ENCODE measurements at regions not wholly inside any gene's neighbourhood (a gene's known extent, or its start where the extent isn't known, plus 50 kb on each side); places are given as distances from the start of the nearest gene placed in this dataset.
"Not testable (repeated sequence)": the region's sequence is repeated elsewhere in the genome, so short reads cannot be mapped to it uniquely, and the experiment has no call there.

GRCh38 chr10:120217736-120218135 is 239.3 kb upstream of the PLPP4 start:
- H3K9ac ChIP-seq (ENCODE audit: insufficient read length, low read depth), result no peak overlapping the region
- no peak overlapping the region for H3K4me3 ChIP-seq (ENCODE audit: insufficient read length, low read depth)

GRCh38 chr10:120221873-120222485 is 235.0 kb upstream of the PLPP4 start:
- Histone ChIP-seq H3K9me3 (ENCODE audit: insufficient read depth, low read length) (no peaks in the 10 kb centered on the region), H3K9ac (ENCODE audit: insufficient read length, low read depth) (no peak overlapping the region), H3K4me3 (ENCODE audit: insufficient read length, low read depth) (no peak overlapping the region), H3K36me3 (ENCODE audit: insufficient read depth, insufficient read length, low read length) (no peaks in the 10 kb centered on the region), H3K4me1 (ENCODE audit: insufficient read depth, insufficient read length) (no peaks in the 10 kb centered on the region), H3K27me3 (ENCODE audit: insufficient read depth, insufficient read length) (no peaks in the 10 kb centered on the region)
- TF ChIP-seq YY1 (IDR thresholded peaks at IDR 0.05; ENCODE audit: insufficient read depth, insufficient read length), result no peak
- no peak for TF ChIP-seq SUZ12 (IDR thresholded peaks at IDR 0.05; ENCODE audit: extremely low read depth, insufficient read depth, insufficient read length)
- no peak for TF ChIP-seq ZNF274 (IDR thresholded peaks at IDR 0.05; ENCODE audit: low read depth, low read length)
- DNase-seq (ENCODE audit: low read depth, low spot score), result peak; percentile 57

More at GRCh38 chr10:120217736-120218135, 239.3 kb upstream of the PLPP4 start:
- H3K27me3 ChIP-seq (ENCODE audit: insufficient read depth, insufficient read length), result no peaks in the 10 kb centered on the region
- H3K36me3 ChIP-seq (ENCODE audit: insufficient read depth, insufficient read length, low read length), result no peaks in the 10 kb centered on the region
- H3K9me3 ChIP-seq (ENCODE audit: insufficient read depth, low read length), result no peaks in the 10 kb centered on the region
- no peak for TF ChIP-seq YY1 (IDR thresholded peaks at IDR 0.05; ENCODE audit: insufficient read depth, insufficient read length)
- no peak for TF ChIP-seq SUZ12 (IDR thresholded peaks at IDR 0.05; ENCODE audit: extremely low read depth, insufficient read depth, insufficient read length)
- TF ChIP-seq ZNF274 (IDR thresholded peaks at IDR 0.05; ENCODE audit: low read depth, low read length), result no peak
- H3K4me1 ChIP-seq (ENCODE audit: insufficient read depth, insufficient read length), result no peaks in the 10 kb centered on the region
- DNase-seq (ENCODE audit: low read depth, low spot score), result no peak

- no peak overlapping the region for H3K4me3 ChIP-seq (ENCODE audit: insufficient read length, low read depth)
- H3K4me1 ChIP-seq (ENCODE audit: insufficient read depth, insufficient read length), result no peaks in the 10 kb centered on the region
- H3K9me3 ChIP-seq (ENCODE audit: insufficient read depth, low read length), result no peaks in the 10 kb centered on the region
- H3K36me3 ChIP-seq (ENCODE audit: insufficient read depth, insufficient read length, low read length), result no peaks in the 10 kb centered on the region
- H3K9ac ChIP-seq (ENCODE audit: insufficient read length, low read depth), result no peak overlapping the region
- no peaks in the 10 kb centered on the region for H3K27me3 ChIP-seq (ENCODE audit: insufficient read depth, insufficient read length)
- no peak for TF ChIP-seq YY1 (IDR thresholded peaks at IDR 0.05; ENCODE audit: insufficient read depth, insufficient read length)
- TF ChIP-seq ZNF274 (IDR thresholded peaks at IDR 0.05; ENCODE audit: low read depth, low read length), result no peak
- no peak for TF ChIP-seq SUZ12 (IDR thresholded peaks at IDR 0.05; ENCODE audit: extremely low read depth, insufficient read depth, insufficient read length)
- DNase-seq (ENCODE audit: low read depth, low spot score), result no peak
These were observed 227.4 kb upstream of the PLPP4 start for GRCh38 chr10:120229641-120230040.

GRCh38 chr10:120239695-120240094 is 217.3 kb upstream of the PLPP4 start:
- not testable (repeated sequence) for H3K27me3 ChIP-seq (ENCODE audit: insufficient read depth, insufficient read length); H3K4me3 ChIP-seq (ENCODE audit: insufficient read length, low read depth); H3K9ac ChIP-seq (ENCODE audit: insufficient read length, low read depth); H3K4me1 ChIP-seq (ENCODE audit: insufficient read depth, insufficient read length); H3K9me3 ChIP-seq (ENCODE audit: insufficient read depth, low read length); H3K36me3 ChIP-seq (ENCODE audit: insufficient read depth, insufficient read length, low read length)
- DNase-seq (ENCODE audit: low read depth, low spot score), result peak; percentile 23

DNA sequence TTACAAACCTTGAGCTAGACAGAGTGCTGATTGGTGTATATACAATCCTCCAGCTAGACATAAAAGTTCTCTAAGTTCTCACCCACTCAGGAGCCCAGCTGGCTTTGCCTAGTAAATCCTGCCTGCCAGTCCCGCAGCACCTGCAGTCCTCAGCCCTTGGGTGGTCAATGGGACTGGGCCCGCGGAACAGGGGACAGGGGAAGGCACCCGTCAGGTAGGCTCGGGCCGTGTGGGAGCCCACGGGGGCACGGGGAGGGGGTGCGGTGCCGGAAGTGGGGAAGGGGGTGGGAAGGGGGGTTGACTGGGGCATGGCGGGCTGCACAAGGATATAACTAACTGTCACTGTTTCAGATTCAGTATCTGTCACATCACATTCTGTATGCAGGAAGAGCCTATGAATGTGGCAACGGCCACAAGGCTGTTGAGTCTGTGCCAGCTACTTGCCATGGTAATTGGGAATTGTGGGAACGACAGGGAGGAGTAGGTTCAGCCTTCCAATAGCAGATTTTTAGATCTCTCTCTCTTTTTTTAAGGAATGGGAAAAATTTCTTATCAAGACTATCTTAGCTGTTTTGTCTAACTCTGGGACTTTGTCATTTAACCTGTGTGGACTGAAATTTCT is 205.1 kb upstream of the PLPP4 start:
- H3K27me3 ChIP-seq (ENCODE audit: insufficient read depth, insufficient read length), result no peaks in the 10 kb centered on the region
- TF ChIP-seq ZNF274 (IDR thresholded peaks at IDR 0.05; ENCODE audit: low read depth, low read length), result no peak
- no peak for TF ChIP-seq YY1 (IDR thresholded peaks at IDR 0.05; ENCODE audit: insufficient read depth, insufficient read length)
- no peak for TF ChIP-seq SUZ12 (IDR thresholded peaks at IDR 0.05; ENCODE audit: extremely low read depth, insufficient read depth, insufficient read length)
- DNase-seq (ENCODE audit: low read depth, low spot score), result no peak
- no peaks in the 10 kb centered on the region for H3K4me1 ChIP-seq (ENCODE audit: insufficient read depth, insufficient read length)
- no peaks in the 10 kb centered on the region for H3K9me3 ChIP-seq (ENCODE audit: insufficient read depth, low read length)
- no peak overlapping the region for H3K4me3 ChIP-seq (ENCODE audit: insufficient read length, low read depth)
- no peak overlapping the region for H3K9ac ChIP-seq (ENCODE audit: insufficient read length, low read depth)
- no peaks in the 10 kb centered on the region for H3K36me3 ChIP-seq (ENCODE audit: insufficient read depth, insufficient read length, low read length)

DNA sequence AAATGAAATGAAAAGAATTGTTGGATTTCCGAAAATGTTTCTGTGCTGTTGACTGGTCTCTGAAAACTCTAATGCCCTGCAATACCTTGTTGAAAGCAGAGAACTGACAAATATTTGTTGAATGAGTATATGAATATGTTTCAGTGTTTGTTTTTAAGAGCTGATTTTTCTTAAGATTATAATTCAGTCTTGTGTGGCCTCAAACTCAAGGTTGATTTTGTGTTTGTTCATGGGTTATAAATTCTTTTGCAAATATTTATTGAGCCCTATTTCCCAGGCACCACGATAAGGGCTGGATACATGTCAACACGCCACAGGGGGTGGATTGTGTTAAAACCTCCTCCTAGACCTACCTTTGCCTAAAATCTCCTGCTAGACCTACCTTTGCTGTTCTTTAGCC is 203.9 kb upstream of the PLPP4 start:
- Histone ChIP-seq H3K9me3 (ENCODE audit: insufficient read depth, low read length) (no peaks in the 10 kb centered on the region), H3K9ac (ENCODE audit: insufficient read length, low read depth) (no peak overlapping the region), H3K36me3 (ENCODE audit: insufficient read depth, insufficient read length, low read length) (no peaks in the 10 kb centered on the region), H3K4me3 (ENCODE audit: insufficient read length, low read depth) (no peak overlapping the region), H3K27me3 (ENCODE audit: insufficient read depth, insufficient read length) (no peaks in the 10 kb centered on the region), H3K4me1 (ENCODE audit: insufficient read depth, insufficient read length) (no peaks in the 10 kb centered on the region)
- DNase-seq (ENCODE audit: low read depth, low spot score), result no peak
- TF ChIP-seq ZNF274 (IDR thresholded peaks at IDR 0.05; ENCODE audit: low read depth, low read length), result no peak
- TF ChIP-seq YY1 (IDR thresholded peaks at IDR 0.05; ENCODE audit: insufficient read depth, insufficient read length), result no peak
- no peak for TF ChIP-seq SUZ12 (IDR thresholded peaks at IDR 0.05; ENCODE audit: extremely low read depth, insufficient read depth, insufficient read length)

DNA sequence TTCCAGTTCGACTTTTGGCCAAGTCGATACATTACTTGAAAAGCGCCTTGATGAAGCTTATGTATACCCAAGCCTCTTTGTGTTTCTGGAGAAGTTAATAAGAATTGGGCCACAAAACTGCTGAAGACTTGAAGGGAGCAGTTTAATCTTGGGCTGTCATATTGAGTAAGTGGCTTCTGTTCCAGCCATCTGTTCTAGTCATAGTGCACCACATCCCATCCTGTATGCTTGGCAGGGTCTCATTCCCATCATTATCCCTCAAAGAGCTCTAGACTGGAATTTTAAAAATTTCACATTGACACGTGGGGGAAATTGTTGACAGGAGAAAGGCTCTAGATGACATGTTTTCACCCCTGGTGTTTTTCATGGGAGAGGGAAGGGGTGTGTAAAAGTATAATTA is 196.6 kb upstream of the PLPP4 start:
- H3K9me3 ChIP-seq (ENCODE audit: insufficient read depth, low read length), result no peaks in the 10 kb centered on the region
- no peaks in the 10 kb centered on the region for H3K4me1 ChIP-seq (ENCODE audit: insufficient read depth, insufficient read length)
- no peak for DNase-seq (ENCODE audit: low read depth, low spot score)
- H3K9ac ChIP-seq (ENCODE audit: insufficient read length, low read depth), result no peak overlapping the region
- TF ChIP-seq ZNF274 (IDR thresholded peaks at IDR 0.05; ENCODE audit: low read depth, low read length) (no peak), SUZ12 (IDR thresholded peaks at IDR 0.05; ENCODE audit: extremely low read depth, insufficient read depth, insufficient read length) (no peak), YY1 (IDR thresholded peaks at IDR 0.05; ENCODE audit: insufficient read depth, insufficient read length) (no peak)
- no peaks in the 10 kb centered on the region for H3K27me3 ChIP-seq (ENCODE audit: insufficient read depth, insufficient read length)
- H3K36me3 ChIP-seq (ENCODE audit: insufficient read depth, insufficient read length, low read length), result no peaks in the 10 kb centered on the region
- no peak overlapping the region for H3K4me3 ChIP-seq (ENCODE audit: insufficient read length, low read depth)
